WTC11 (cell line): ENCODE measurements at regions not wholly inside any gene's neighbourhood (a gene's known extent, or its start where the extent isn't known, plus 50 kb on each side); places are given as distances from the start of the nearest gene placed in this dataset.

ENCODE experiments used
- ATAC-seq: fragments of 200-7000 bp; cut with Tn5 transposase; 2 replicates; pipeline ENCODE4 v1.10.0; 2021; ENCODE audit warnings: mild to moderate bottlenecking, moderate library complexity
- CTCF ChIA-PET: fragments of 300-600 bp; sonication (Branson Sonifier 250); formaldehyde crosslinking; loops from one replicate; lab custom pipeline; 2021; ENCODE audit warnings: antibody characterized with exemption; lab: Charles Lee
- POLR2A ChIA-PET: fragments of 350-600 bp; sonication (Branson Sonifier 250); formaldehyde crosslinking; loops from one replicate; lab custom pipeline; 2021; ENCODE audit warnings: antibody characterized with exemption; lab: Charles Lee
- DNase-seq: peaks from one replicate; pipeline ENCODE4 v3.0.0; 2021; ENCODE audit warnings: low spot score
- H3K27ac Mint-ChIP-seq: 2 replicates; pipeline ENCODE4 v1.8.0; 2021; ENCODE audit warnings: mixed read lengths
- H3K27me3 Mint-ChIP-seq: 2 replicates; pipeline ENCODE4 v1.8.0; 2021; ENCODE audit warnings: low read depth, mild to moderate bottlenecking, moderate library complexity, mixed read lengths
- H3K36me3 Mint-ChIP-seq: 2 replicates; pipeline ENCODE4 v1.8.0; 2021; ENCODE audit warnings: mixed read lengths
- H3K4me1 Mint-ChIP-seq: 2 replicates; pipeline ENCODE4 v1.8.0; 2022; ENCODE audit warnings: mixed read lengths
- H3K4me3 Mint-ChIP-seq: 2 replicates; pipeline ENCODE4 v1.8.0; 2021; ENCODE audit warnings: mild to moderate bottlenecking, moderate library complexity, mixed read lengths
- H3K9me3 Mint-ChIP-seq: 2 replicates; pipeline ENCODE4 v1.8.0; 2021; ENCODE audit warnings: mixed read lengths
- ATF1 ChIP-seq: sonication (generic); formaldehyde crosslinking; IDR thresholded peaks from 2 replicates; pipeline ENCODE4 v1.8.1; 2023; ENCODE audit warnings: mild to moderate bottlenecking, moderate library complexity, missing genetic modification reagents
- ELF4 ChIP-seq: sonication (generic); formaldehyde crosslinking; IDR thresholded peaks from 2 replicates; pipeline ENCODE4 v1.8.1; 2022; ENCODE audit warnings: low read depth, mild to moderate bottlenecking, moderate library complexity, missing genetic modification reagents
- EMX1 ChIP-seq: fragments of 250-450 bp; sonication (Bioruptor Pico); IDR thresholded peaks from 2 replicates; pipeline ENCODE4 v1.8.0; 2021; ENCODE audit warnings: mild to moderate bottlenecking
- GABPB1 ChIP-seq: sonication (generic); formaldehyde crosslinking; IDR thresholded peaks from 2 replicates; pipeline ENCODE4 v1.8.1; 2023; ENCODE audit warnings: mild to moderate bottlenecking, missing genetic modification reagents
- MXD4 ChIP-seq: fragments of 250-450 bp; sonication (Bioruptor Pico); IDR thresholded peaks from 2 replicates; pipeline ENCODE4 v1.8.0; 2021; ENCODE audit warnings: mild to moderate bottlenecking, moderate library complexity, borderline replicate concordance
- NR2C2 ChIP-seq: sonication (generic); formaldehyde crosslinking; IDR thresholded peaks from 2 replicates; pipeline ENCODE4 v1.8.0; 2022; ENCODE audit warnings: mild to moderate bottlenecking, missing genetic modification reagents
- SMAD4 ChIP-seq: sonication (generic); formaldehyde crosslinking; IDR thresholded peaks from 2 replicates; pipeline ENCODE4 v1.8.0; 2022; ENCODE audit warnings: mild to moderate bottlenecking, missing genetic modification reagents
- SOX15 ChIP-seq: fragments of 250-450 bp; sonication (Bioruptor Pico); IDR thresholded peaks from 2 replicates; pipeline ENCODE4 v1.9.0; 2021; ENCODE audit warnings: mild to moderate bottlenecking
- ZNF138 ChIP-seq: sonication (generic); formaldehyde crosslinking; conservative IDR thresholded peaks from 2 replicates; pipeline ENCODE4 v1.8.1; 2022; ENCODE audit warnings: mild to moderate bottlenecking, moderate library complexity, missing genetic modification reagents
- ZNF671 ChIP-seq: fragments of 250-450 bp; sonication (Bioruptor Pico); IDR thresholded peaks from 2 replicates; pipeline ENCODE4 v1.8.0; 2021; ENCODE audit warnings: mild to moderate bottlenecking
- TF ChIP-seq, protein P1 (sequence below): sonication (generic); formaldehyde crosslinking; IDR thresholded peaks from 2 replicates; pipeline ENCODE4 v1.8.1; 2022; ENCODE audit warnings: low read depth, missing genetic modification reagents, borderline replicate concordance
- TF ChIP-seq, protein P2 (sequence below): sonication (generic); formaldehyde crosslinking; IDR thresholded peaks from 2 replicates; pipeline ENCODE4 v1.8.0; 2022; ENCODE audit warnings: mild to moderate bottlenecking, missing genetic modification reagents
- TF ChIP-seq, protein P3 (sequence below): fragments of 250-450 bp; sonication (Bioruptor Pico); IDR thresholded peaks from 2 replicates; pipeline ENCODE4 v1.8.0; 2021; ENCODE audit warnings: mild to moderate bottlenecking
- TF ChIP-seq, protein P4 (sequence below): sonication (generic); formaldehyde crosslinking; IDR thresholded peaks from 2 replicates; pipeline ENCODE4 v1.8.0; 2022; ENCODE audit warnings: mild to moderate bottlenecking, missing genetic modification reagents
- TF ChIP-seq, protein P5 (sequence below): sonication (generic); formaldehyde crosslinking; IDR thresholded peaks from 2 replicates; pipeline ENCODE4 v1.8.0; 2023; ENCODE audit warnings: missing genetic modification reagents, mild to moderate bottlenecking, borderline replicate concordance
- TF ChIP-seq, protein P6 (sequence below): sonication (generic); formaldehyde crosslinking; IDR thresholded peaks from 2 replicates; pipeline ENCODE4 v1.8.1; 2023; ENCODE audit warnings: mild to moderate bottlenecking, missing genetic modification reagents

DNA sequence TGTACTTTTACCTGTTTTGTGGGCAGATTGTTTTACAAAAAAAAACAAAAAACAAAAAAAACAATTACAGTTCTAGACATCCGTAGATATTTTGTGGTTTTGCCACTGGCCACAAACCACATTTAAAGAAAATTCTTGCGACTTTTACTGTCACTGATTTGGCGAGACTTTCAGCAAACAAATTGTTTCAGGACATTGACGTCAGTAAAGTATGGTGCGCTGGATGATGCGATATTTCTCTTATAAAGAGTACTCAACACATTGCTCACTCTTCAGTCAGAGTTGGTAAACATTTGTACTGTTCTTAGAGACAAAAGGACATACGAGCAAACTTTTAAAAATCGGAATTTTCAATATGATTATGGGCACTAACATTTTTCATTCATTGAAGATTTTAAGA, 229.8 kb downstream of the HAO1 start:
- ChIA-PET POLR2A (no interaction called here), CTCF (no interaction called here)
- Mint-ChIP-seq H3K9me3 (peaks cover 4% of the 10 kb centered on the region; the same call in 1 of the 2 replicates), H3K27me3 (no peaks in the 10 kb centered on the region; the same call in 1 of the 2 replicates), H3K36me3 (no peaks in the 10 kb centered on the region), H3K4me3 (no peak overlapping the region), H3K4me1 (no peaks in the 10 kb centered on the region), H3K27ac (no peak overlapping the region)
- ATAC-seq: no peak
- TF ChIP-seq GABPB1 (CRISPR knock-in tag) (no peak), NR2C2 (CRISPR knock-in tag) (no peak), SOX15 (CRISPR knock-in tag) (no peak)
- TF ChIP-seq, protein P1, sequence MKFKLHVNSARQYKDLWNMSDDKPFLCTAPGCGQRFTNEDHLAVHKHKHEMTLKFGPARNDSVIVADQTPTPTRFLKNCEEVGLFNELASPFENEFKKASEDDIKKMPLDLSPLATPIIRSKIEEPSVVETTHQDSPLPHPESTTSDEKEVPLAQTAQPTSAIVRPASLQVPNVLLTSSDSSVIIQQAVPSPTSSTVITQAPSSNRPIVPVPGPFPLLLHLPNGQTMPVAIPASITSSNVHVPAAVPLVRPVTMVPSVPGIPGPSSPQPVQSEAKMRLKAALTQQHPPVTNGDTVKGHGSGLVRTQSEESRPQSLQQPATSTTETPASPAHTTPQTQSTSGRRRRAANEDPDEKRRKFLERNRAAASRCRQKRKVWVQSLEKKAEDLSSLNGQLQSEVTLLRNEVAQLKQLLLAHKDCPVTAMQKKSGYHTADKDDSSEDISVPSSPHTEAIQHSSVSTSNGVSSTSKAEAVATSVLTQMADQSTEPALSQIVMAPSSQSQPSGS (CRISPR knock-in tag): no peak
- TF ChIP-seq, protein P2, sequence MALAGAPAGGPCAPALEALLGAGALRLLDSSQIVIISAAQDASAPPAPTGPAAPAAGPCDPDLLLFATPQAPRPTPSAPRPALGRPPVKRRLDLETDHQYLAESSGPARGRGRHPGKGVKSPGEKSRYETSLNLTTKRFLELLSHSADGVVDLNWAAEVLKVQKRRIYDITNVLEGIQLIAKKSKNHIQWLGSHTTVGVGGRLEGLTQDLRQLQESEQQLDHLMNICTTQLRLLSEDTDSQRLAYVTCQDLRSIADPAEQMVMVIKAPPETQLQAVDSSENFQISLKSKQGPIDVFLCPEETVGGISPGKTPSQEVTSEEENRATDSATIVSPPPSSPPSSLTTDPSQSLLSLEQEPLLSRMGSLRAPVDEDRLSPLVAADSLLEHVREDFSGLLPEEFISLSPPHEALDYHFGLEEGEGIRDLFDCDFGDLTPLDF (CRISPR knock-in tag): no peak
- DNase-seq: no peak

DNA sequence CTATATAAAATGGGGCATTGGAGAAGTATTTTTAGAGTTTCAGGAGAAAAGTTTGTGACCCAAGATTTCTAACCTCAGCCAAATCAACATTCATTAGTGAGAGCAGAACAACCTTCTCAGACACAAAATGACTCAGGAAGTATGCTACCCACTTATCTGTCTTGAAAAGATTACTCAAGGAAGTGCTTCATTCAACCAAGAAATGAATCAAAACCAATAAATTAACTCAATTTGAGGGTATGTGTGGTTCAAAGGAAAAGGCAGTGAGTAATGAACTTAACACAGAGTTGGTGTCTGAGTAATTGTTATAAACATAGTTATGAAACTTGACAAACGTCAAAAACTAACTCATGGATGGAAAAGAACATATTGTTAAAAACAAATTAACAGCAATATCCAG, 227.6 kb downstream of the HAO1 start:
- no peaks in the 10 kb centered on the region for H3K9me3 Mint-ChIP-seq
- H3K27me3 Mint-ChIP-seq: no peaks in the 10 kb centered on the region
- ChIA-PET CTCF (no interaction called here), POLR2A (no interaction called here)
- DNase-seq (no peak), ATAC-seq (no peak)
- no peaks in the 10 kb centered on the region for H3K36me3 Mint-ChIP-seq
- TF ChIP-seq, protein P3, sequence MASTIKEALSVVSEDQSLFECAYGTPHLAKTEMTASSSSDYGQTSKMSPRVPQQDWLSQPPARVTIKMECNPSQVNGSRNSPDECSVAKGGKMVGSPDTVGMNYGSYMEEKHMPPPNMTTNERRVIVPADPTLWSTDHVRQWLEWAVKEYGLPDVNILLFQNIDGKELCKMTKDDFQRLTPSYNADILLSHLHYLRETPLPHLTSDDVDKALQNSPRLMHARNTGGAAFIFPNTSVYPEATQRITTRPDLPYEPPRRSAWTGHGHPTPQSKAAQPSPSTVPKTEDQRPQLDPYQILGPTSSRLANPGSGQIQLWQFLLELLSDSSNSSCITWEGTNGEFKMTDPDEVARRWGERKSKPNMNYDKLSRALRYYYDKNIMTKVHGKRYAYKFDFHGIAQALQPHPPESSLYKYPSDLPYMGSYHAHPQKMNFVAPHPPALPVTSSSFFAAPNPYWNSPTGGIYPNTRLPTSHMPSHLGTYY (CRISPR knock-in tag): no peak
- TF ChIP-seq, protein P4, sequence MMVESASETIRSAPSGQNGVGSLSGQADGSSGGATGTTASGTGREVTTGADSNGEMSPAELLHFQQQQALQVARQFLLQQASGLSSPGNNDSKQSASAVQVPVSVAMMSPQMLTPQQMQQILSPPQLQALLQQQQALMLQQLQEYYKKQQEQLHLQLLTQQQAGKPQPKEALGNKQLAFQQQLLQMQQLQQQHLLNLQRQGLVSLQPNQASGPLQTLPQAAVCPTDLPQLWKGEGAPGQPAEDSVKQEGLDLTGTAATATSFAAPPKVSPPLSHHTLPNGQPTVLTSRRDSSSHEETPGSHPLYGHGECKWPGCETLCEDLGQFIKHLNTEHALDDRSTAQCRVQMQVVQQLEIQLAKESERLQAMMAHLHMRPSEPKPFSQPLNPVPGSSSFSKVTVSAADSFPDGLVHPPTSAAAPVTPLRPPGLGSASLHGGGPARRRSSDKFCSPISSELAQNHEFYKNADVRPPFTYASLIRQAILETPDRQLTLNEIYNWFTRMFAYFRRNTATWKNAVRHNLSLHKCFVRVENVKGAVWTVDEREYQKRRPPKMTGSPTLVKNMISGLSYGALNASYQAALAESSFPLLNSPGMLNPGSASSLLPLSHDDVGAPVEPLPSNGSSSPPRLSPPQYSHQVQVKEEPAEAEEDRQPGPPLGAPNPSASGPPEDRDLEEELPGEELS (CRISPR knock-in tag): no peak
- TF ChIP-seq, protein P5, sequence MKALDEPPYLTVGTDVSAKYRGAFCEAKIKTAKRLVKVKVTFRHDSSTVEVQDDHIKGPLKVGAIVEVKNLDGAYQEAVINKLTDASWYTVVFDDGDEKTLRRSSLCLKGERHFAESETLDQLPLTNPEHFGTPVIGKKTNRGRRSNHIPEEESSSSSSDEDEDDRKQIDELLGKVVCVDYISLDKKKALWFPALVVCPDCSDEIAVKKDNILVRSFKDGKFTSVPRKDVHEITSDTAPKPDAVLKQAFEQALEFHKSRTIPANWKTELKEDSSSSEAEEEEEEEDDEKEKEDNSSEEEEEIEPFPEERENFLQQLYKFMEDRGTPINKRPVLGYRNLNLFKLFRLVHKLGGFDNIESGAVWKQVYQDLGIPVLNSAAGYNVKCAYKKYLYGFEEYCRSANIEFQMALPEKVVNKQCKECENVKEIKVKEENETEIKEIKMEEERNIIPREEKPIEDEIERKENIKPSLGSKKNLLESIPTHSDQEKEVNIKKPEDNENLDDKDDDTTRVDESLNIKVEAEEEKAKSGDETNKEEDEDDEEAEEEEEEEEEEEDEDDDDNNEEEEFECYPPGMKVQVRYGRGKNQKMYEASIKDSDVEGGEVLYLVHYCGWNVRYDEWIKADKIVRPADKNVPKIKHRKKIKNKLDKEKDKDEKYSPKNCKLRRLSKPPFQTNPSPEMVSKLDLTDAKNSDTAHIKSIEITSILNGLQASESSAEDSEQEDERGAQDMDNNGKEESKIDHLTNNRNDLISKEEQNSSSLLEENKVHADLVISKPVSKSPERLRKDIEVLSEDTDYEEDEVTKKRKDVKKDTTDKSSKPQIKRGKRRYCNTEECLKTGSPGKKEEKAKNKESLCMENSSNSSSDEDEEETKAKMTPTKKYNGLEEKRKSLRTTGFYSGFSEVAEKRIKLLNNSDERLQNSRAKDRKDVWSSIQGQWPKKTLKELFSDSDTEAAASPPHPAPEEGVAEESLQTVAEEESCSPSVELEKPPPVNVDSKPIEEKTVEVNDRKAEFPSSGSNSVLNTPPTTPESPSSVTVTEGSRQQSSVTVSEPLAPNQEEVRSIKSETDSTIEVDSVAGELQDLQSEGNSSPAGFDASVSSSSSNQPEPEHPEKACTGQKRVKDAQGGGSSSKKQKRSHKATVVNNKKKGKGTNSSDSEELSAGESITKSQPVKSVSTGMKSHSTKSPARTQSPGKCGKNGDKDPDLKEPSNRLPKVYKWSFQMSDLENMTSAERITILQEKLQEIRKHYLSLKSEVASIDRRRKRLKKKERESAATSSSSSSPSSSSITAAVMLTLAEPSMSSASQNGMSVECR (CRISPR knock-in tag): no peak
- no peak overlapping the region for H3K27ac Mint-ChIP-seq
- H3K4me3 Mint-ChIP-seq: no peak overlapping the region
- no peaks in the 10 kb centered on the region for H3K4me1 Mint-ChIP-seq

DNA sequence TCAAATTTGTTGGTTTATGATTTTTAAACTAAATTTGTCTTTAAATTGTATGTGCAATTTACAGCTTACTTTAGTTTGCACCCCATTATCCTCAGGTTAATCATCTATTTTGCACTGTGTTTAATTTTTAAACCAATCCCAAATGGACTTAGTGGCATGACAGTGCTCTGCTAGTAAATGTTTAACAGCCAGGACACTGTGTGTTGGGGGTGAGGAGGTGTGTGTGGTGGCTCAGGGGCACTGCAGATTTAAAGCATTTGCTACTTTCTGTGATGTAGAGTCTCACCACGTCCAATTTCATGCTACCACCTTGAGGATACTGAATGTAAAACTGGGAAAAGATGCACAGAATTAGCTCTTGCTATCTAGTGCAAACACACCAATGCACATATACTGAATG, 225.7 kb downstream of the HAO1 start:
- TF ChIP-seq, protein P6, sequence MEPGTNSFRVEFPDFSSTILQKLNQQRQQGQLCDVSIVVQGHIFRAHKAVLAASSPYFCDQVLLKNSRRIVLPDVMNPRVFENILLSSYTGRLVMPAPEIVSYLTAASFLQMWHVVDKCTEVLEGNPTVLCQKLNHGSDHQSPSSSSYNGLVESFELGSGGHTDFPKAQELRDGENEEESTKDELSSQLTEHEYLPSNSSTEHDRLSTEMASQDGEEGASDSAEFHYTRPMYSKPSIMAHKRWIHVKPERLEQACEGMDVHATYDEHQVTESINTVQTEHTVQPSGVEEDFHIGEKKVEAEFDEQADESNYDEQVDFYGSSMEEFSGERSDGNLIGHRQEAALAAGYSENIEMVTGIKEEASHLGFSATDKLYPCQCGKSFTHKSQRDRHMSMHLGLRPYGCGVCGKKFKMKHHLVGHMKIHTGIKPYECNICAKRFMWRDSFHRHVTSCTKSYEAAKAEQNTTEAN (CRISPR knock-in tag): no peak
- TF ChIP-seq SMAD4 (CRISPR knock-in tag) (no peak), ATF1 (no peak), ELF4 (no peak), MXD4 (CRISPR knock-in tag) (no peak), ZNF671 (no peak), ZNF138 (CRISPR knock-in tag) (no peak), EMX1 (CRISPR knock-in tag) (no peak)
- TF ChIP-seq, protein P2 (CRISPR knock-in tag): no peak
- TF ChIP-seq, protein P1 (CRISPR knock-in tag): no peak
- no peak overlapping the region for H3K4me3 Mint-ChIP-seq
- H3K36me3 Mint-ChIP-seq: no peaks in the 10 kb centered on the region
- no peaks in the 10 kb centered on the region for H3K27me3 Mint-ChIP-seq
- H3K9me3 Mint-ChIP-seq: no peaks in the 10 kb centered on the region
- POLR2A ChIA-PET: no interaction called here
- no peak overlapping the region for H3K27ac Mint-ChIP-seq
- ATAC-seq (no peak), DNase-seq (no peak)
- H3K4me1 Mint-ChIP-seq: no peaks in the 10 kb centered on the region
- CTCF ChIA-PET: no interaction called here
